ENCODE measurements at regions not wholly inside any gene's neighbourhood (a gene's known extent, or its start where the extent isn't known, plus 50 kb on each side); places are given as distances from the start of the nearest gene placed in this dataset.

DNA sequence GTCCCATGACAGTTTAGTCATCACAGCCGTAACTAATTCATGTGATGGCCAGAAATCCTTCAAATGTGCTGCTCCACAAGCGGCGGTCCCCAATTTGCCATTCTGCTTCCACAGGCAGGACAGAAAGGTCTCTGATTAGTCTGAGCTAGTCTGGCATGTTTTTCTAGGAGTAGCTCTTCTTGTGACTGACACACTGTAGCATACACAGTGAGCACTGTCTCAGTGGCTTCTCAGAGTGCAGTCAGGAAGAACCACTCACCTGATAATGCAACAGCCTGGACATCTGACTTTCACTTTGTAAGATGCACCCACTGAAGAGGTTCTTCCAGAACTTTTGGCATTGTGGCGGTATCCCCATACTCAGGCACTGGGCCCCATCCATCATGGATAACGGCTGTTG, 1266.2 kb downstream of the TMEM121 start:
- TF ChIP-seq, protein P1, sequence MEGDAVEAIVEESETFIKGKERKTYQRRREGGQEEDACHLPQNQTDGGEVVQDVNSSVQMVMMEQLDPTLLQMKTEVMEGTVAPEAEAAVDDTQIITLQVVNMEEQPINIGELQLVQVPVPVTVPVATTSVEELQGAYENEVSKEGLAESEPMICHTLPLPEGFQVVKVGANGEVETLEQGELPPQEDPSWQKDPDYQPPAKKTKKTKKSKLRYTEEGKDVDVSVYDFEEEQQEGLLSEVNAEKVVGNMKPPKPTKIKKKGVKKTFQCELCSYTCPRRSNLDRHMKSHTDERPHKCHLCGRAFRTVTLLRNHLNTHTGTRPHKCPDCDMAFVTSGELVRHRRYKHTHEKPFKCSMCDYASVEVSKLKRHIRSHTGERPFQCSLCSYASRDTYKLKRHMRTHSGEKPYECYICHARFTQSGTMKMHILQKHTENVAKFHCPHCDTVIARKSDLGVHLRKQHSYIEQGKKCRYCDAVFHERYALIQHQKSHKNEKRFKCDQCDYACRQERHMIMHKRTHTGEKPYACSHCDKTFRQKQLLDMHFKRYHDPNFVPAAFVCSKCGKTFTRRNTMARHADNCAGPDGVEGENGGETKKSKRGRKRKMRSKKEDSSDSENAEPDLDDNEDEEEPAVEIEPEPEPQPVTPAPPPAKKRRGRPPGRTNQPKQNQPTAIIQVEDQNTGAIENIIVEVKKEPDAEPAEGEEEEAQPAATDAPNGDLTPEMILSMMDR (IDR thresholded peaks at IDR 0.05), result no peak
- TF ChIP-seq POLR2A (IDR thresholded peaks at IDR 0.05), result no peak
